ENCODE measurements at regions not wholly inside any gene's neighbourhood (a gene's known extent, or its start where the extent isn't known, plus 50 kb on each side); places are given as distances from the start of the nearest gene placed in this dataset.

DNA sequence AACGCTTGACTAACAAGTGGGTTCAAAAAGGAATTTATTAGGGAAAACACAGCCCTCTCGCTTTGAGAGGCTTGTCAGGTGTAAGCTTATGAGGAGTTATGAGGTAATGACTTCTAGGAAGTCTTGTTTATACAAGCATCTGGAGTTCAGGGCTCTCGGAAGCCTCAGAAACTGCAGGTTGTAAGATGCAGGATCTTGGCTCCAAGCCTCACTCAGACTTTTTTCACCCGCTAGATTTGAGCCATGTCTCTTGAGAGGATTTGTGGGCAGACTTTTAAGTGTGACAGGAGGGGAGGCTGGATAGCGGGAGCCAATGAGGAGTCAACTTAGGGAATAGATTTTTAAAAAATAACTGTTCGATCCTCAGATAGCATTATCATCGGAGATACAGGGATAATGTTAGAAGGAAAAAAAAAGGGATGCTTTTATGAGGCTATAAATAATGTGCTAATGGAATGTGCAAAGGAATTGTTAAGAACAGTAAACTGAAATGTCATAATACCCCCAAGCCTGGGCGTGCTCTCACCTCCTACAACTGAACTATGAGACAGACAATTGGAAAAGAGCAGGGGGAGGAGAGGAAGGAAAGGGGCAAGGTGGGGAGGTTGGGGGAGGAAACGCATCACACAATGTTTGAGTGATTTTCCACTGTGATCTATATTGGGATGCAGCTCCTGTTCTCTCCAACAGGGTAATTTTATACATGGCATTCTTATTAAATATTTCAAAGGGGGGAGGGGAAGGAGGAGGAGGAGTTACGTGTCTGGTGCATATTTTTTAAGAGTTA is 107.4 kb upstream of the ESRRG start:
- H3K27me3 ChIP-seq: no peaks in the 10 kb centered on the region
- no peaks in the 10 kb centered on the region for H3K36me3 ChIP-seq (replicated peaks in 1 of 2)
- 71 to 77% (median 74%) methylated on average over 10 of the region's 10 CpGs for WGBS, 4 donors
- TF ChIP-seq, protein P1, sequence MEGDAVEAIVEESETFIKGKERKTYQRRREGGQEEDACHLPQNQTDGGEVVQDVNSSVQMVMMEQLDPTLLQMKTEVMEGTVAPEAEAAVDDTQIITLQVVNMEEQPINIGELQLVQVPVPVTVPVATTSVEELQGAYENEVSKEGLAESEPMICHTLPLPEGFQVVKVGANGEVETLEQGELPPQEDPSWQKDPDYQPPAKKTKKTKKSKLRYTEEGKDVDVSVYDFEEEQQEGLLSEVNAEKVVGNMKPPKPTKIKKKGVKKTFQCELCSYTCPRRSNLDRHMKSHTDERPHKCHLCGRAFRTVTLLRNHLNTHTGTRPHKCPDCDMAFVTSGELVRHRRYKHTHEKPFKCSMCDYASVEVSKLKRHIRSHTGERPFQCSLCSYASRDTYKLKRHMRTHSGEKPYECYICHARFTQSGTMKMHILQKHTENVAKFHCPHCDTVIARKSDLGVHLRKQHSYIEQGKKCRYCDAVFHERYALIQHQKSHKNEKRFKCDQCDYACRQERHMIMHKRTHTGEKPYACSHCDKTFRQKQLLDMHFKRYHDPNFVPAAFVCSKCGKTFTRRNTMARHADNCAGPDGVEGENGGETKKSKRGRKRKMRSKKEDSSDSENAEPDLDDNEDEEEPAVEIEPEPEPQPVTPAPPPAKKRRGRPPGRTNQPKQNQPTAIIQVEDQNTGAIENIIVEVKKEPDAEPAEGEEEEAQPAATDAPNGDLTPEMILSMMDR (IDR thresholded peaks at IDR 0.05): no peak
- no peak for TF ChIP-seq POLR2A (IDR thresholded peaks at IDR 0.05)
- intact Hi-C loops (cut with DNase I): no loop called here
- no peak overlapping the region for H3K27ac ChIP-seq
- H3K4me3 ChIP-seq: no peak overlapping the region
- DNase-seq: no peak
- no peaks in the 10 kb centered on the region for H3K4me1 ChIP-seq (replicated peaks in 1 of 2)
- H3K9me3 ChIP-seq (replicated peaks in 1 of 3): no peaks in the 10 kb centered on the region

DNA sequence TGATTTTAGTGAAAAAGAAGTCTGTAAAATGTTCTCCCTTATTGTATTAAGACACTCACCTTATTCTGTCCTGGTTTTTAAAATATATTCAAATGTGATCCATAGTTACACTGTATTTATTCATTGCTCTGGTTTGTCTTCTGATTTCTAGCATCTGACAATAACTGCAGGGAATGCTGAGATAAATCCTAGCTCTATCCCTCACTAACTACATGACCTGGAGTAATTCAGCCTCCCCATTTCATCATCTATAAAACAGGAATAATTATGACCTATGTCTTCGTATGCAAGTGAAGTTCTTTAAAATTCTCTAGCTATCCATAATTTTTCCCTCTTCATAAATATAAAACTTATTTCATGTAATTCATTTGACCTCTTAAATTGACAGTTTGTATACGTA is 104.0 kb upstream of the ESRRG start:
- Histone ChIP-seq H3K27ac (no peak overlapping the region), H3K27me3 (no peaks in the 10 kb centered on the region), H3K9me3 (replicated peaks in 1 of 3) (no peaks in the 10 kb centered on the region), H3K4me3 (no peak overlapping the region), H3K36me3 (replicated peaks in 1 of 2) (no peaks in the 10 kb centered on the region), H3K4me1 (replicated peaks in 1 of 2) (no peaks in the 10 kb centered on the region)
- intact Hi-C loops (cut with DNase I): no loop called here
- TF ChIP-seq, protein P1 (IDR thresholded peaks at IDR 0.05): no peak
- no peak for TF ChIP-seq POLR2A (IDR thresholded peaks at IDR 0.05)
- 43 to 97% (median 88%) methylated on average over 2 of the region's 2 CpGs for WGBS, 4 donors
- DNase-seq: no peak

DNA sequence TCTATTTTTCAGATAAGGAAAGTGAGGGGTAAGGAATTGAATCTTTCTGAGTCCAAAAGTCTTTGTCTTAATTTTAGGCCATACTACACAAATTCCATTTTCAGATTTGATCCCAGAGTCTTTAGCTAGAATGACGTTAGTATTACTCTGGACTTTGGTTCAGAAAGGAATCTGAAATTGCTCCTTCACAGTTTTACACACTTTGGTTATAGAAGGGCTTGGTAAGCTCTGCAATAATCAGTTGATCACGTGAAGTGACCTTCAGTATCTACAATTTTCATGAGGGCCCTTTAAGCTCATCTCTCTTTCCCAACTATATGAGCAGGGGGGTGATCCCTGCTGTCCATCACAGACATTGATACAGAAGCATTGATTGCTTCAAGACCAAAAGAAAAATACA is 103.4 kb upstream of the ESRRG start:
- Histone ChIP-seq H3K4me1 (replicated peaks in 1 of 2) (no peaks in the 10 kb centered on the region), H3K4me3 (no peak overlapping the region), H3K27ac (no peak overlapping the region), H3K27me3 (no peaks in the 10 kb centered on the region), H3K9me3 (replicated peaks in 1 of 3) (no peaks in the 10 kb centered on the region), H3K36me3 (replicated peaks in 1 of 2) (no peaks in the 10 kb centered on the region)
- 74 to 81% (median 79%) methylated on average over 2 of the region's 2 CpGs for WGBS, 4 donors
- DNase-seq: no peak
- intact Hi-C loops (cut with DNase I): no loop called here
- TF ChIP-seq POLR2A (IDR thresholded peaks at IDR 0.05): no peak
- TF ChIP-seq, protein P1 (IDR thresholded peaks at IDR 0.05): no peak

GRCh38 chr1:216826214-216826613 is 103.0 kb upstream of the ESRRG start:
- Histone ChIP-seq H3K27me3 (no peaks in the 10 kb centered on the region), H3K4me1 (replicated peaks in 1 of 2) (no peaks in the 10 kb centered on the region), H3K9me3 (replicated peaks in 1 of 3) (no peaks in the 10 kb centered on the region), H3K36me3 (replicated peaks in 1 of 2) (no peaks in the 10 kb centered on the region), H3K27ac (no peak overlapping the region), H3K4me3 (no peak overlapping the region)
- intact Hi-C loops (cut with DNase I): no loop called here
- DNase-seq: no peak
- 84 to 93% (median 87%) methylated on average over 4 of the region's 4 CpGs for WGBS, 4 donors
- TF ChIP-seq, protein P1 (IDR thresholded peaks at IDR 0.05): no peak
- no peak for TF ChIP-seq POLR2A (IDR thresholded peaks at IDR 0.05)

Data from adrenal gland (tissue), 9 donors.